HFF-Myc (cell line): ENCODE measurements at regions not wholly inside any gene's neighbourhood (a gene's known extent, or its start where the extent isn't known, plus 50 kb on each side); places are given as distances from the start of the nearest gene placed in this dataset.
"Not testable (repeated sequence)": the region's sequence is repeated elsewhere in the genome, so short reads cannot be mapped to it uniquely, and the experiment has no call there.

ENCODE experiments used
- DNase-seq: peaks from one replicate; pipeline ENCODE4 v3.0.0-alpha.2; 2011; ENCODE audit warnings: low read depth; ENCODE audit errors: extremely low read depth
- H3K4me3 ChIP-seq: replicated peaks from 2 replicates; pipeline ENCODE4 v1.5.1; 2011; ENCODE audit warnings: low read depth, mild to moderate bottlenecking, control low read depth, low read length
- TF ChIP-seq, protein P1 (sequence below): IDR thresholded peaks from 2 replicates; pipeline ENCODE4 v1.5.1; 2012; ENCODE audit warnings: mild to moderate bottlenecking, low read depth, low read length, control low read depth; ENCODE audit errors: missing control alignments

DNA sequence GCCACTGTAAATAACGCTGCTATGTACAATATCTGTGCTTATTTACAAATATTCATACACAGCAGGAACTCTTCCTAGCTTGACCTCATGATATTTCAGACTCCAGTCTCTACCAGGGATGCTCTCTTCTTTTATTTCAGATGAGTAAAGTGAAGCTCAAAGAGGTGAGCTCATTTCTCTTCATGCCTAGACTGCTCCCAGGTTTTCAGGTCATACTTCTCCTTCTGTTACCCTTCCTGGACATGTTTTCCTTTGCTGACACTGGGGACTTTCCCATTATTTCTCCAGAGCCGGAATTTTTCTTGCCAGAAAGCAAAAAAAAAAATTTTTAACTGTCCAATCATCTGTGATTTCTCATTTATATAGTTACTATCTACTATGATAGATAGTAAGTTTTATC, 147.2 kb upstream of the DST start:
- TF ChIP-seq, protein P1, sequence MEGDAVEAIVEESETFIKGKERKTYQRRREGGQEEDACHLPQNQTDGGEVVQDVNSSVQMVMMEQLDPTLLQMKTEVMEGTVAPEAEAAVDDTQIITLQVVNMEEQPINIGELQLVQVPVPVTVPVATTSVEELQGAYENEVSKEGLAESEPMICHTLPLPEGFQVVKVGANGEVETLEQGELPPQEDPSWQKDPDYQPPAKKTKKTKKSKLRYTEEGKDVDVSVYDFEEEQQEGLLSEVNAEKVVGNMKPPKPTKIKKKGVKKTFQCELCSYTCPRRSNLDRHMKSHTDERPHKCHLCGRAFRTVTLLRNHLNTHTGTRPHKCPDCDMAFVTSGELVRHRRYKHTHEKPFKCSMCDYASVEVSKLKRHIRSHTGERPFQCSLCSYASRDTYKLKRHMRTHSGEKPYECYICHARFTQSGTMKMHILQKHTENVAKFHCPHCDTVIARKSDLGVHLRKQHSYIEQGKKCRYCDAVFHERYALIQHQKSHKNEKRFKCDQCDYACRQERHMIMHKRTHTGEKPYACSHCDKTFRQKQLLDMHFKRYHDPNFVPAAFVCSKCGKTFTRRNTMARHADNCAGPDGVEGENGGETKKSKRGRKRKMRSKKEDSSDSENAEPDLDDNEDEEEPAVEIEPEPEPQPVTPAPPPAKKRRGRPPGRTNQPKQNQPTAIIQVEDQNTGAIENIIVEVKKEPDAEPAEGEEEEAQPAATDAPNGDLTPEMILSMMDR = no peak
- DNase-seq = no peak
- H3K4me3 ChIP-seq = no peak overlapping the region

DNA sequence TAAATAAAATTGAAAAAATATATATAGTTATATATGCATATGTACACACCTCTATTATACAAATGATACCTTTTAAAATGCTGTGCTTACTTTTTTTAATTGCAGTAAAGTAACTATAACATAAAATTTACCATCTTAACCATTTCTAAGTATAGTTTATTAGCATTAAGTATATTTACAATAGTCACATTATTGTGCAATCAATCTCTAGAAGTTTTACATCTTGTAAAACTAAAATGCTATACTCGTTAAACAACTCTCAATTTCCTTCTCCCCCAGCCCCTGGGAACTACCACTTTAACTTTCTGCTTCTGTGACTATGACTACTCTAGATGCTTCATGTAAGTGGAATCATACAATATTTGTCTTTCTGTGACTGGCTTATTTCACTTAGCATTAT, 146.7 kb upstream of the DST start:
- DNase-seq = no peak
- no peak overlapping the region for H3K4me3 ChIP-seq
- TF ChIP-seq, protein P1 = no peak

DNA sequence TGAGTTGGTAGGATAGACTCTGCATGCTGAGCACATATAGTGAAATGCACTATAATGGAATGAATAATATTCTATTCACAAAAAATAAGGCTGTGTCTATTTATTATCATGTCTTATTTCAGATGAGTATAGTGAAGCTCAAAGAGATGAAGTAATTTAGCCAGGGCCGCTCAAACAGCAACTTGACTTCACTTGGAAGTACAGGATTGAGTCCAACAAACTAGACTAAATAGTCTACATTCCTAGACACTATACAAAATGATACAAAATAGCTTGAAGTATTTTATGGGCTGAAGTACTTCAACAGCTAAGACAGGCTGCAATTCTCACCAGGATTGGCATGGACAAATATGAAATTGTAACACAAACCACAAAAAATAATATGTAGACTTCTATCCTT, 144.5 kb upstream of the DST start:
- no peak for DNase-seq
- TF ChIP-seq, protein P1 = no peak
- no peak overlapping the region for H3K4me3 ChIP-seq

DNA sequence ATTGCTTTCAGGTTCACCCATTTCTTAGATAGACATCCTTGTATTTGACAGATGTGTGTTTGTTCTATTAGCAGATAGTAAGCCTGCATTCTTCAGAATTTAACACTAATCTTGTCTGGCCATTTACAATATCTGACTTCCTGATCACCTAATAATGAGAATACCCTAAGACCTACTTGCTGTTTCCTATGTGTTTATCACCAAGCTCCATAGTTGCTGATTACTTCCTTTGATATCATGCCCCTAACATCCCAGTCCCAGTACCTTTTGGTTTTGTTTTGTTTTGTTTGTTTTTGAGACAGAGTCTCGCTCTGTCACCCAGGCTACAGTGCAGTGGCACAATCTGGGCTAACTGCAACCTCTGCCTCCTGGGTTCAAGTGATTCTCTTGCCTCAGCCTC, 143.6 kb upstream of the DST start:
- DNase-seq = no peak
- TF ChIP-seq, protein P1 = no peak

DNA sequence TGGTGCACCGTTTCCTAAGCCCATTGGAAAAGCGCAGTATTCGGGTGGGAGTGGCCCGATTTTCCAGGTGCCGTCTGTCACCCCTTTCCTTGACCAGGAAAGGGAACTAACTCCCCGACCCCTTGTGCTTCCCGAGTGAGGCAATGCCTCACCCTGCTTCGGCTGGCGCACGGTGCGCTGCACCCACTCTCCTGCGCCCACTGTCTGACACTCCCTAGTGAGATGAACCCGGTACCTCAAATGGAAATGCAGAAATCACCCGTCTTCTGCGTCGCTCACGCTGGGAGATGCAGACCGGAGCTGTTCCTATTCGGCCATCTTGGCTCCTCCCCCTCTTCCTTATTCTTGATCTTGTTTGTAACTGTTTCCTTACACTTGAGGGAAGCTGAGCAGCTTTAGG, 142.8 kb upstream of the DST start:
- not testable (repeated sequence) for DNase-seq, H3K4me3 ChIP-seq

More for the DNA sequence above, 143.6 kb upstream of the DST start:
- H3K4me3 ChIP-seq = no peak overlapping the region

DNA sequence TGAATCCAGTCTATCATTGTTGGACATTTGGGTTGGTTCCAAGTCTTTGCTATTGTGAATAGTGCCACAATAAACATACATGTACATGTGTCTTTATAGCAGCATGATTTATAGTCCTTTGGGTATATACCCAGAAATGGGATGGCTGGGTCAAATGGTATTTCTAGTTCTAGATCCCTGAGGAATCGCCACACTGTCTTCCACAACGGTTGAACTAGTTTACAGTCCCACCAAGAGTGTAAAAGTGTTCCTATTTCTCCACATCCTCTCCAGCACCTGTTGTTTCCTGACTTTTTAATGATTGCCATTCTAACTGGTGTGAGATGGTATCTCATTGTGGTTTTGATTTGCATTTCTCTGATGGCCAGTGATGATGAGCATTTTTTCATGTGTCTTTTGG, 137.4 kb upstream of the DST start:
- H3K4me3 ChIP-seq, DNase-seq: not testable (repeated sequence)

DNA sequence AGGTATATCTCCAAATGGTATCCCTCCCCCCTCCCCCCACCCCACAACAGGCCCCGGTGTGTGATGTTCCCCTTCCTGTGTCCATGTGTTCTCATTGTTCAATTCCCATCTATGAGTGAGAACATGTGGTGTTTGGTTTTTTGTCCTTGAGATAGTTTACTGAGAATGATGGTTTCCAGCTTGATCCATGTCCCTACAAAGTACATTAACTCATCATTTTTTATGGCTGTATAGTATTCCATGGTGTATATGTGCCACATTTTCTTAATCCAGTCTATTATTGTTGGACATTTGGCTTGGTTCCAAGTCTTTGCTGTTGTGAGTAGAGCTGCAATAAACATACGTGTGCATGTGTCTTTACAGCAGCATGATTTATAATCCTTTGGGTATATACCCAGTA, 135.8 kb upstream of the DST start:
- not testable (repeated sequence) for H3K4me3 ChIP-seq, DNase-seq

DNA sequence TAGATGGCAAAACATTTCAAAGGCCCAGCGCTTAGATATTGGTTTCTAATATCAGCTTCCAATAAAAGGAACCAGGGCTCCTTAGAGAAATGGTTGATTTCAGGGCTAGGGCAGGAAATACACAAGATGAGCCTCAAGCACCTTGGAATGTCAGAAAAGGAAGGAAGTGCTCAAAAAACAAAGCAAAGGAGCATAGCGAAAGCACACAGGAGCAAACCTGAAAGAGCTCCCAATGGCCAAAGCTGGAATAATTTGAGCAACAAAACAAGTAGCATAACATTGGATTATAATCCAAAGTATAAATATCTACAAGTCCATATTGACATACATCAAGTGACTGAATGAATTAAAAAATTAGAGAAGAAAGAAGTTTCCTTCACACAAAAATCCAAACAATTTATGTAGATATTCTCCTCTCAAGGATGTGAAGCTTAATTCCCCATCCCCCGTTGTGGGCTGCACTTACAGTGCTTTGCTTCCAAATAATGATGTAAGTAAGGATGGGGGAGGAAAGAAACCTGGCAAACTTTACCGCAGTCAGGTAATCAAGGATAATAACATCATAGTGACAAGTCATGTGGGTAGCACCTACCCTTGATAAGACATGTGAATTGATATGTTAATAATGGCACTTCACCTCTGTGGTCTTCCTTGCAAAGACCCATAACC, 132.9 kb upstream of the DST start:
- H3K4me3 ChIP-seq = no peak overlapping the region
- TF ChIP-seq, protein P1 = no peak
- DNase-seq = no peak
